ENCODE measurements at regions not wholly inside any gene's neighbourhood (a gene's known extent, or its start where the extent isn't known, plus 50 kb on each side); places are given as distances from the start of the nearest gene placed in this dataset.

DNA sequence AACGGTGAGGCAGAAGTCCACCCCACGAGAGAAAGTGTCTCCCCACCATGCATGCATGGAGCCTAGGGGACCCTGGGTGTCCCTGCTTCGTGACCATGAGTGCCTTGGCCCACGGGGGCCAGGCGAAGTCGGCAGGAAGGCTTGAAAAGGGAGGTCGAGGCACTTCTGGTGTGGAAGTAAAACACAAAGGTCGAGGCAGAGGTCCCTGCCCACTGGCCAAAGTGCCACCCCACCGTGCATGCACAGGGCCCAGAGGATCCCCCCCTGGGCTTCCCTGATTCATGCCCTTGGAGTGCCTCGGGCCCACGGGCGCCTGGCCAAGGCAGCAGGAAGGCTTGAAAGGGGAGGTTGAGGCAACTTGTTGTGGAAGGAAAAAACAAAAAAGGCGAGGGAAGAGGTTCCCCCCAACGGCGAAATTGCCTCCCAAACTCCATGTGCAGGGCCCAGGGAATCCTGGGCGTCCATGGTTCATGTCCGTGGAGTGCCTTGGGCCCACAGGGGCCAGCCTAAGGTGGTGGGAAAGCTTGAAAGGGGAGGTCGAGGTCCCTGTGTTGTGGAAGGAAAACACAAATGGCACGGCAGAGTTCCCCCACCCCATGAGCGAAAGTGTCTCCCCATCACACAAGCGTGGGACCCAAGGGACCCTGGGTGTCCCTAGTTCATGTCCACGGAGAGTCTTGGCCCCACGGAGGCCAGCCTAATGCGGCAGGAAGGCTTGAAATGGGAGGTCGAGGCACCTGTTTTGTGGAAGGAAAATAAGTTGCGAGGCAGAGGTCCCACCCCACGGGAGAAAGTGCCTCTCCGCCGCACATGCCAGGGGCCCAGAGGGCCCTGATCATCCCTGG is 372.1 kb downstream of the ALG10 start:
- no peaks in the 10 kb centered on the region for H4K20me1 ChIP-seq (ENCODE audit: insufficient read depth, low read length)
- no peaks in the 10 kb centered on the region for H3K4me1 ChIP-seq (ENCODE audit: insufficient read depth, low read length)
- H3K27me3 ChIP-seq (ENCODE audit: insufficient read depth, low read length) = no peaks in the 10 kb centered on the region
- no peak overlapping the region for H2AFZ ChIP-seq (ENCODE audit: low read length)
- no peak overlapping the region for H3K27ac ChIP-seq (ENCODE audit: low read depth, low read length)
- no peaks in the 10 kb centered on the region for H3K79me2 ChIP-seq (ENCODE audit: insufficient read depth, low read length)
- no peak overlapping the region for H3K4me2 ChIP-seq (ENCODE audit: insufficient read depth, low read length)
- no peak overlapping the region for H3K4me3 ChIP-seq (ENCODE audit: insufficient read depth, low read length)
- H3K9me3 ChIP-seq (ENCODE audit: low read depth, low read length) = no peaks in the 10 kb centered on the region
- DNase-seq (ENCODE audit: insufficient read length, low spot score, missing footprints) = peak; percentile 75
- no peaks in the 10 kb centered on the region for H3K36me3 ChIP-seq (ENCODE audit: insufficient read depth, low read length)
- TF ChIP-seq, protein P1, sequence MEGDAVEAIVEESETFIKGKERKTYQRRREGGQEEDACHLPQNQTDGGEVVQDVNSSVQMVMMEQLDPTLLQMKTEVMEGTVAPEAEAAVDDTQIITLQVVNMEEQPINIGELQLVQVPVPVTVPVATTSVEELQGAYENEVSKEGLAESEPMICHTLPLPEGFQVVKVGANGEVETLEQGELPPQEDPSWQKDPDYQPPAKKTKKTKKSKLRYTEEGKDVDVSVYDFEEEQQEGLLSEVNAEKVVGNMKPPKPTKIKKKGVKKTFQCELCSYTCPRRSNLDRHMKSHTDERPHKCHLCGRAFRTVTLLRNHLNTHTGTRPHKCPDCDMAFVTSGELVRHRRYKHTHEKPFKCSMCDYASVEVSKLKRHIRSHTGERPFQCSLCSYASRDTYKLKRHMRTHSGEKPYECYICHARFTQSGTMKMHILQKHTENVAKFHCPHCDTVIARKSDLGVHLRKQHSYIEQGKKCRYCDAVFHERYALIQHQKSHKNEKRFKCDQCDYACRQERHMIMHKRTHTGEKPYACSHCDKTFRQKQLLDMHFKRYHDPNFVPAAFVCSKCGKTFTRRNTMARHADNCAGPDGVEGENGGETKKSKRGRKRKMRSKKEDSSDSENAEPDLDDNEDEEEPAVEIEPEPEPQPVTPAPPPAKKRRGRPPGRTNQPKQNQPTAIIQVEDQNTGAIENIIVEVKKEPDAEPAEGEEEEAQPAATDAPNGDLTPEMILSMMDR (IDR thresholded peaks at IDR 0.05; ENCODE audit: extremely low read depth, low read depth, low read length) = no peak

DNA sequence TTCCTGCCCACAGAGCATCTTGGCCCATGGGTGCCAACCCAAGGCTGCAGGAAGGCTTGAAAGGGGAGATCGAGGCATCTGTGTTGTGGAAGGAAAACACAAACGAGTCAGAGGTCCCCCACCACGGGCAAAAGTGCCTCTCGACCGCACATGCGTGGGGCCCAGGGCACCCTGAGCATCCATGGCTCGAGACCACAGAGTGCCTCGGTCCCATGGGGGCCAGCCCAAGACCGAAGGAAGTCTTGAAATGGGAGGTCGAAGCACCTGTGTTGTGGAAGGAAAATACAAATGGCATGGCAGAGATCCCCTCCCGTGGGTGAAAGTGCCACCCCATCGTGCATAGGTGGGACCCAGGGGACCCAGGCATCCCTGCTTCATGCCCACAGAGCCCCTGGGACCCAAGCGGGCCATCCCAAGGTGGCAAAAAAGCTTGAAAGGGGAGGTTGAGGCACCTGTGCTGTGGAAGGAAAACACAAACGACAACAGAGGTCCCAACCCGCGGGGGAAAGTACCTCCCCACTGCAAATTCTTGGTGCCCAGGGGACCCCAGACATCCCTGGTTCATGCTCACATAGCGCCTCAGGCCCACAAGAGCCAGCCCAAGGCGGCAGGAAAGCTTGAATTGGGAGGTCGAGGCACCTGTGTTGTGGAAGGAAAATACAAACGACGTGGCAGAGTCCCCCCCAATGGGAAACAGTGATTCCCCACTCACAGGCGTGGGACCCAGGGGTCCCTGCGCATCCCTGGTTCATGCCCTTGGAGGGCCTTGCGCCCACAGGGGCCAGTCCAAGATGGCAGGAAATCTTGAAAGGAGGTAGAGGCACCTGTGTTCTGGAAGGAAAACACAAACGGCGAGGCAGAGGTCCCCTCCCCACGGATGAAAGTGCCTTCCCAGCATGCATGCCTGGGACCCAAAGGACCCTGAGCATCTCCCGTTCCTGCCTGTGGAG is 373.0 kb downstream of the ALG10 start:
- Histone ChIP-seq H3K4me2 (ENCODE audit: insufficient read depth, low read length) (no peak overlapping the region), H3K27ac (ENCODE audit: low read depth, low read length) (no peak overlapping the region), H4K20me1 (ENCODE audit: insufficient read depth, low read length) (no peaks in the 10 kb centered on the region), H3K79me2 (ENCODE audit: insufficient read depth, low read length) (no peaks in the 10 kb centered on the region), H3K4me1 (ENCODE audit: insufficient read depth, low read length) (no peaks in the 10 kb centered on the region), H3K36me3 (ENCODE audit: insufficient read depth, low read length) (no peaks in the 10 kb centered on the region), H3K9me3 (ENCODE audit: low read depth, low read length) (no peaks in the 10 kb centered on the region), H3K4me3 (ENCODE audit: insufficient read depth, low read length) (no peak overlapping the region), H3K27me3 (ENCODE audit: insufficient read depth, low read length) (no peaks in the 10 kb centered on the region), H2AFZ (ENCODE audit: low read length) (no peak overlapping the region)
- DNase-seq (ENCODE audit: insufficient read length, low spot score, missing footprints) = peak; percentile 64
- TF ChIP-seq, protein P1 (IDR thresholded peaks at IDR 0.05; ENCODE audit: extremely low read depth, low read depth, low read length) = no peak

DNA sequence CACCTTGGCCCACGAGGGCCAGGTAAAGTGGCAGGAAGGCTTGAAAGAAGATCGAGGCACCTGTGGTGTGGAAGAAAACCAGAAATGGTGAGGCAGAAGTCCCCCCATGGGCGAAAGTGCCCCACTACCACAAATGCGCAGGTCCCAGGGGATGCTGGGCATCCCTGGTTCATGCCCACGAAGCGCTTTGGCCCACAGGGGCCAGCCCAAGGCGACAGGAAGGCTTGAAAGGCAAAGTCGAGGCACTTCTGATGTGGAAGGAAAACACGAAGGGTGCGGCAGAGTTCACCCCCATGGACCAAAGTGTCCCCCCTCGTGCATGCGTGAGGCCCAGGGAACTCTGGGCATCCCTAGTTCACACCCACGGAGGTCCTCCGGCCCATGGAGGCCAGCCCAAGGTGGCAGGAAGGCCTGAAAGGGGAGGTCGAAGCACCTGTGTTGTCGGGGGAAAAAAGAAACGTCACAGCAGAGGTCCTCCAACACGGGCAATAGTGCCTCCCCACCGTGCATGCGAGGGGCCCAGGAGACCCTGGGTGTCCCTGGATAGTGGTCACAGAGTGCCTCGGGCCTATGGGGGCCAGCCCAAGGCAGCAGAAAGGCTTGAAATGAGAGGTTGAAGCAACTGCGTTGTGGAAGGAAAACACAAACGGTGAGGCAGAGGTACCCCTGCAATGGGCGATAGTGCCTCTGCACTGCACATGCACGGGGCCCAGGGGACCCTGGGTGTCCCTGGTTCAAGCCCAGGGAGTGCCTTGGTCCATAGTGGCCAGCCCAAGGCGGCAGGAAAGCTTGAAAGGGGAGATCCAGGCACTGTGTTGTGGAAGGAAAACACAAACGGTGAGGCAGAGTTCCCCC is 373.9 kb downstream of the ALG10 start:
- Histone ChIP-seq H3K4me3 (ENCODE audit: insufficient read depth, low read length) (no peak overlapping the region), H3K36me3 (ENCODE audit: insufficient read depth, low read length) (no peaks in the 10 kb centered on the region), H3K27ac (ENCODE audit: low read depth, low read length) (no peak overlapping the region), H3K4me2 (ENCODE audit: insufficient read depth, low read length) (no peak overlapping the region), H3K27me3 (ENCODE audit: insufficient read depth, low read length) (no peaks in the 10 kb centered on the region), H4K20me1 (ENCODE audit: insufficient read depth, low read length) (no peaks in the 10 kb centered on the region), H3K4me1 (ENCODE audit: insufficient read depth, low read length) (no peaks in the 10 kb centered on the region), H3K79me2 (ENCODE audit: insufficient read depth, low read length) (no peaks in the 10 kb centered on the region), H3K9me3 (ENCODE audit: low read depth, low read length) (no peaks in the 10 kb centered on the region), H2AFZ (ENCODE audit: low read length) (no peak overlapping the region)
- TF ChIP-seq, protein P1 (IDR thresholded peaks at IDR 0.05; ENCODE audit: extremely low read depth, low read depth, low read length) = no peak
- DNase-seq (ENCODE audit: insufficient read length, low spot score, missing footprints) = peak; percentile 69
